ENCODE measurements at regions not wholly inside any gene's neighbourhood (a gene's known extent, or its start where the extent isn't known, plus 50 kb on each side); places are given as distances from the start of the nearest gene placed in this dataset.
"Not testable (repeated sequence)": the region's sequence is repeated elsewhere in the genome, so short reads cannot be mapped to it uniquely, and the experiment has no call there.

- not testable (repeated sequence) for TF ChIP-seq POLR2AphosphoS5, POLR2A (IDR thresholded peaks at IDR 0.05; ENCODE audit: low read depth, low read length)
Measured at GRCh38 chr22:11576740-11577139, 3951.3 kb upstream of the OR11H1 start.
